ENCODE measurements at regions not wholly inside any gene's neighbourhood (a gene's known extent, or its start where the extent isn't known, plus 50 kb on each side); places are given as distances from the start of the nearest gene placed in this dataset. TPM values are rescaled to one million over a fixed set of nuclear protein-coding genes. Genes with fewer than 3 reads are reported as not detected.

GRCh38 chr10:121425623-121426022 is 172.6 kb downstream of the FGFR2 start:
- no peaks in the 10 kb centered on the region for H3K27me3 ChIP-seq (replicated peaks in 1 of 4; ENCODE audit: control extremely low read depth in 1 of 4, control insufficient read depth in 3 of 4, insufficient read depth in 4 of 4, low read length in 3 of 4)
- POLR2A ChIA-PET, result no interaction called here
- Mint-ChIP-seq H3K4me3 (no peak overlapping the region), H3K27ac (no peak overlapping the region), H3K9me3 (ENCODE audit: insufficient read depth) (peaks cover 2% of the 10 kb centered on the region), H3K4me1 (no peaks in the 10 kb centered on the region), H3K27me3 (no peaks in the 10 kb centered on the region)
- intact Hi-C loops (cut with micrococcal nuclease), result no loop called here
- no peak overlapping the region for H3K4me2 ChIP-seq (replicated peaks; ENCODE audit: low read depth, low read length, poor library complexity, severe bottlenecking)
- no peaks in the 10 kb centered on the region for H4K20me1 ChIP-seq (ENCODE audit: control insufficient read depth, insufficient read depth, low read length, poor library complexity, severe bottlenecking)
- no peak for TF ChIP-seq EZH2 (IDR thresholded peaks at IDR 0.05; ENCODE audit: borderline replicate concordance, insufficient read depth, low read depth, low read length, poor library complexity, severe bottlenecking)
- H3K79me2 ChIP-seq (ENCODE audit: control insufficient read depth, insufficient read depth, low read length), result no peaks in the 10 kb centered on the region
- no peak overlapping the region for H3K9ac ChIP-seq (ENCODE audit: low read length)
- H3K27ac ChIP-seq (ENCODE audit: low read length in 2 of 2), result no peak overlapping the region
- DNase-seq (no peak), ATAC-seq (ENCODE audit: low read depth) (no peak)
- H3K4me3 ChIP-seq (ENCODE audit: control extremely low read depth in 1 of 5, extremely low read depth in 1 of 5, insufficient read depth in 1 of 5, low read depth in 2 of 5, low read length in 4 of 5), result no peak overlapping the region
- CTCF ChIA-PET, result no interaction called here
- 100% methylated on average over 1 of the region's 4 CpGs for WGBS (ENCODE audit: insufficient coverage)
- H3K36me3 ChIP-seq (replicated peaks in 1 of 2; ENCODE audit: control extremely low read depth in 1 of 2, control insufficient read depth in 1 of 2, extremely low read depth in 1 of 2, insufficient read depth in 2 of 2, low read length in 1 of 2), result no peaks in the 10 kb centered on the region
- no peaks in the 10 kb centered on the region for H3K9me3 ChIP-seq (ENCODE audit: control extremely low read depth in 1 of 3, control insufficient read depth in 2 of 3, insufficient read depth in 1 of 3, low read length in 2 of 3)
- no peak overlapping the region for H2AFZ ChIP-seq (ENCODE audit: insufficient read depth, low read depth, low read length, poor library complexity, severe bottlenecking)
- H3K4me1 ChIP-seq (ENCODE audit: control insufficient read depth in 2 of 2, insufficient read depth in 2 of 2, low read length in 2 of 2), result no peaks in the 10 kb centered on the region

DNA sequence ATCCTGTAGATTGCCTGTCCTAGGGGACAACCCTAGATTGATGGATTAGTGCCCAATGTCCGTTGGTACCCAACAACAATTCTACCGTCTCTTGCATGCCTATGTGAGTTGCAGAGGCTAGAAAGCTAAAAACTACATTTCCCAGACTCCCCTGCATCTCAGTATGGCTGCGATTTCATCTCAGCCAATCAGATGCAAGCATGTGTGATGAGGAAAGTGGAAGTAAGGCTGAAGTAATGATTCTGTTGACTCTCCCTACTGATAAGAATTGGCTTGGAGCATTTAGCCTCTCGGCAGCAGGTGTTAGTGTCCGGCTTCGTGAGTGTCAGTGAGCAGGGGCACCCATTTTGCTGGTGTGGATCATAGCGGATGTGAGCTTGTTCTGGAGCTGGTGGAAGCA is 171.9 kb downstream of the FGFR2 start:
- no peaks in the 10 kb centered on the region for H3K4me1 Mint-ChIP-seq
- Histone ChIP-seq H3K79me2 (ENCODE audit: control insufficient read depth, insufficient read depth, low read length) (no peaks in the 10 kb centered on the region), H3K36me3 (replicated peaks in 1 of 2; ENCODE audit: control extremely low read depth in 1 of 2, control insufficient read depth in 1 of 2, extremely low read depth in 1 of 2, insufficient read depth in 2 of 2, low read length in 1 of 2) (no peaks in the 10 kb centered on the region), H3K4me2 (replicated peaks; ENCODE audit: low read depth, low read length, poor library complexity, severe bottlenecking) (no peak overlapping the region), H3K4me3 (ENCODE audit: control extremely low read depth in 1 of 5, extremely low read depth in 1 of 5, insufficient read depth in 1 of 5, low read depth in 2 of 5, low read length in 4 of 5) (no peak overlapping the region), H3K9me3 (ENCODE audit: control extremely low read depth in 1 of 3, control insufficient read depth in 2 of 3, insufficient read depth in 1 of 3, low read length in 2 of 3) (no peaks in the 10 kb centered on the region), H3K9ac (ENCODE audit: low read length) (no peak overlapping the region), H3K4me1 (ENCODE audit: control insufficient read depth in 2 of 2, insufficient read depth in 2 of 2, low read length in 2 of 2) (no peaks in the 10 kb centered on the region), H3K27me3 (replicated peaks in 1 of 4; ENCODE audit: control extremely low read depth in 1 of 4, control insufficient read depth in 3 of 4, insufficient read depth in 4 of 4, low read length in 3 of 4) (no peaks in the 10 kb centered on the region), H4K20me1 (ENCODE audit: control insufficient read depth, insufficient read depth, low read length, poor library complexity, severe bottlenecking) (no peaks in the 10 kb centered on the region), H3K27ac (ENCODE audit: low read length in 2 of 2) (no peak overlapping the region), H2AFZ (ENCODE audit: insufficient read depth, low read depth, low read length, poor library complexity, severe bottlenecking) (no peak overlapping the region)
- ChIA-PET POLR2A (no interaction called here), CTCF (no interaction called here)
- H3K4me3 Mint-ChIP-seq, result no peak overlapping the region
- 94% methylated on average over 5 of the region's 7 CpGs for WGBS (ENCODE audit: insufficient coverage)
- peaks cover 2% of the 10 kb centered on the region for H3K9me3 Mint-ChIP-seq (ENCODE audit: insufficient read depth)
- no peak for DNase-seq
- ATAC-seq (ENCODE audit: low read depth), result no peak
- TF ChIP-seq CTCF (IDR thresholded peaks at IDR 0.05), result no peak
- no peak for TF ChIP-seq EZH2 (IDR thresholded peaks at IDR 0.05; ENCODE audit: borderline replicate concordance, insufficient read depth, low read depth, low read length, poor library complexity, severe bottlenecking)
- no peak overlapping the region for H3K27ac Mint-ChIP-seq
- no peaks in the 10 kb centered on the region for H3K27me3 Mint-ChIP-seq
- intact Hi-C loops (cut with micrococcal nuclease), result no loop called here

Small RNAs in the stretch of these regions (small RNA-seq; reads per million reads assigned to genes)
- gene RN7SKP167 (ENCODE audit: insufficient read length, low read depth, low replicate concordance), result not detected

All from B cell (primary cell).